Uterus (tissue), 3 donors: ENCODE measurements at regions not wholly inside any gene's neighbourhood (a gene's known extent, or its start where the extent isn't known, plus 50 kb on each side); places are given as distances from the start of the nearest gene placed in this dataset.

ENCODE experiments used
- DNase-seq, 2 donors: peaks; one replicate each; pipeline ENCODE4 v3.0.0-alpha.2; 2019 to 2020
- H3K27ac ChIP-seq, 2 donors: fragments of 200-600 bp; sonication (generic); 1 replicate in 1 of 2; 2 replicates in 1 of 2; pipeline ENCODE4 v1.5.1; 2016 to 2018
- H3K27me3 ChIP-seq, 2 donors: fragments of 200-600 bp; sonication (generic); one replicate each; pipeline ENCODE4 v1.5.1; 2018 to 2019; ENCODE audit warnings: control low read depth in 1 of 2
- H3K36me3 ChIP-seq, 2 donors: fragments of 200-600 bp; sonication (generic); one replicate each; pipeline ENCODE4 v1.5.1; 2019; ENCODE audit warnings: control low read depth in 1 of 2
- H3K4me1 ChIP-seq, 2 donors: fragments of 200-600 bp; sonication (generic); one replicate each; pipeline ENCODE4 v1.5.1; 2018 to 2019; ENCODE audit warnings: control low read depth in 1 of 2
- H3K4me3 ChIP-seq, 2 donors: fragments of 200-600 bp; sonication (generic); 1 replicate in 1 of 2; 2 replicates in 1 of 2; pipeline ENCODE4 v1.5.1; 2018 to 2019; ENCODE audit warnings: mild to moderate bottlenecking in 1 of 2
- H3K9me3 ChIP-seq, 2 donors: fragments of 200-600 bp; sonication (generic); one replicate each; pipeline ENCODE4 v1.5.1; 2019; ENCODE audit warnings: control low read depth in 1 of 2
- POLR2A ChIP-seq, 2 donors: fragments of 450-650 bp; IDR thresholded peaks; one replicate each; pipeline ENCODE4 v1.6.1; 2016; ENCODE audit warnings: antibody characterized with exemption in 2 of 2, mild to moderate bottlenecking in 1 of 2, moderate library complexity in 1 of 2
- intact Hi-C: fragments of 100-400 bp; cut with DNase I; formaldehyde crosslinking; loops from one replicate; pipeline ENCODE4 v1.15.1; 2023; ENCODE audit warnings: low total_unique reads
- TF ChIP-seq, protein P1 (sequence below), 4 experiments: fragments of 200-600 bp in 2 of 4; fragments of 450-650 bp in 2 of 4; sonication (generic) in 2 of 4; IDR thresholded peaks; one replicate each; pipeline ENCODE4 v1.5.1; 2016 to 2019; ENCODE audit warnings: antibody characterized with exemption in 4 of 4, mild to moderate bottlenecking in 2 of 4, moderate library complexity in 1 of 4
- donor health status: DM: yes; HTN: yes; CAD: no.

DNA sequence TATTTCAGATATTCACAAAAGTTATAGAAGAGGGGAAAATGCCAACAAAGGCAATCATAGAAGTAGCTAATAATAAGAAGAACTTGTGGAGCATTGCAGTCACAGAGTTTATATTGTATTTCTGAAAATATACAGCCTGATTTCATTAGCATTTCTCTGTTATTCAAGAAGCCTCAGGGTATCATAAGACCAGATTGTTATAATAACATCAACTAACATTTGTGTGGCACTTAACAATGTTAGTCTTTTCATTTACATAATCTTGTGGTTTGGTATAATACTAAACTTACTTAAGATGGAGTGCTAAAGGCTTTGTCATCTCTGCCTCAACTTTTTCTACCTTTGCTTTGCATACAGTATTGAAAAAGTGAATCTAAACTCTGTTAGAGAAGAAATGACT lies 61.6 kb upstream of the TACR1 start:
- Histone ChIP-seq H3K27me3 (no peaks in the 10 kb centered on the region), H3K27ac (no peak overlapping the region), H3K4me1 (no peaks in the 10 kb centered on the region), H3K4me3 (no peak overlapping the region), H3K9me3 (peaks cover 0 to 3% of the 10 kb centered on the region in 2 donors), H3K36me3 (no peaks in the 10 kb centered on the region)
- intact Hi-C loops: no loop called here
- TF ChIP-seq, protein P1, sequence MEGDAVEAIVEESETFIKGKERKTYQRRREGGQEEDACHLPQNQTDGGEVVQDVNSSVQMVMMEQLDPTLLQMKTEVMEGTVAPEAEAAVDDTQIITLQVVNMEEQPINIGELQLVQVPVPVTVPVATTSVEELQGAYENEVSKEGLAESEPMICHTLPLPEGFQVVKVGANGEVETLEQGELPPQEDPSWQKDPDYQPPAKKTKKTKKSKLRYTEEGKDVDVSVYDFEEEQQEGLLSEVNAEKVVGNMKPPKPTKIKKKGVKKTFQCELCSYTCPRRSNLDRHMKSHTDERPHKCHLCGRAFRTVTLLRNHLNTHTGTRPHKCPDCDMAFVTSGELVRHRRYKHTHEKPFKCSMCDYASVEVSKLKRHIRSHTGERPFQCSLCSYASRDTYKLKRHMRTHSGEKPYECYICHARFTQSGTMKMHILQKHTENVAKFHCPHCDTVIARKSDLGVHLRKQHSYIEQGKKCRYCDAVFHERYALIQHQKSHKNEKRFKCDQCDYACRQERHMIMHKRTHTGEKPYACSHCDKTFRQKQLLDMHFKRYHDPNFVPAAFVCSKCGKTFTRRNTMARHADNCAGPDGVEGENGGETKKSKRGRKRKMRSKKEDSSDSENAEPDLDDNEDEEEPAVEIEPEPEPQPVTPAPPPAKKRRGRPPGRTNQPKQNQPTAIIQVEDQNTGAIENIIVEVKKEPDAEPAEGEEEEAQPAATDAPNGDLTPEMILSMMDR (IDR thresholded peaks at IDR 0.05): no peak
- DNase-seq: no peak

DNA sequence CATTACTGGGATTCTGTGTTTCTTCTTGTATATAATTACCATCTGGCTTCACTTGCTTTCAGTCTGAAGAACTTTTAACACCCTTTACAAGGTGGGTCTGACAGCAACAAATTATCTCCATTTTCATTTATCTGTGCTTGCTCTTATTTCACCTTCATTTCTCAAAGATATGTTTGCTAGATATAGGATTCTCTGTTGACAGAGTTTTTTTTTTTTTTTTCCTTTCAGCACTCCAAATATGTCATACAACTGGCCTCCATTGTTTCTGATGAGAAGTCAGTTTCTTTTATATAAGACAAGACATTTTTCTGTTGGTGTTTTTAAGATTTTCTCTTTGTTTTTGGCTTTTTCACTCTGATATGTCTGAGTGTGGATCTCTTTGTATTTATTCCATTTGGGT lies 59.3 kb upstream of the TACR1 start:
- no peaks in the 10 kb centered on the region for H3K27me3 ChIP-seq
- peaks cover 0 to 3% of the 10 kb centered on the region in 2 donors for H3K9me3 ChIP-seq
- intact Hi-C loops: no loop called here

DNA sequence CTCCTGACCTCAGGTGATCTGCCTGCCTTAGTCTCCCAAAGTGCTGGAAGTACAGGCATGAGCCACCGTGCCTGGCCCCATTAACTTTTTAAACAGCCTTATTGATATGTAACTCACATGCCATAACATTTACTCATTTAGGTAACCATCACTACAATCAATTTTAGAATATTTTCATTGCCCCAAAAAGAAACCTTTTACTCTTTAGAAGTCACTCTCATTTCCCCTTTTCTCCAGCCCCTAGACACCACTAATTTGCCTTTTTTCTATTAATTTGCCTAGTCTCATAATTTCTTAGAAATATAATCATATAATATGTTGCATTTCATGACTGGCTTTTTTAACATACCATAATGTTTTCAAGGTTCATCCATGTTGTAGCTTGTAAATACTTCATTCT lies 57.2 kb upstream of the TACR1 start:
- peaks cover 0 to 3% of the 10 kb centered on the region in 2 donors for H3K9me3 ChIP-seq
- H3K27ac ChIP-seq: no peak overlapping the region
- intact Hi-C loops: no loop called here
- no peaks in the 10 kb centered on the region for H3K36me3 ChIP-seq
- no peak for TF ChIP-seq POLR2A (IDR thresholded peaks at IDR 0.05)
- TF ChIP-seq, protein P1 (IDR thresholded peaks at IDR 0.05): no peak
- no peak overlapping the region for H3K4me3 ChIP-seq
- no peak for DNase-seq
- H3K4me1 ChIP-seq: no peaks in the 10 kb centered on the region
- H3K27me3 ChIP-seq: no peaks in the 10 kb centered on the region

More for the DNA sequence above, 59.3 kb upstream of the TACR1 start:
- no peak overlapping the region for H3K27ac ChIP-seq
- no peak for TF ChIP-seq POLR2A (IDR thresholded peaks at IDR 0.05)
- TF ChIP-seq, protein P1 (IDR thresholded peaks at IDR 0.05): no peak
- DNase-seq: no peak
- H3K4me3 ChIP-seq: no peak overlapping the region
- no peaks in the 10 kb centered on the region for H3K36me3 ChIP-seq
- H3K4me1 ChIP-seq: no peaks in the 10 kb centered on the region

DNA sequence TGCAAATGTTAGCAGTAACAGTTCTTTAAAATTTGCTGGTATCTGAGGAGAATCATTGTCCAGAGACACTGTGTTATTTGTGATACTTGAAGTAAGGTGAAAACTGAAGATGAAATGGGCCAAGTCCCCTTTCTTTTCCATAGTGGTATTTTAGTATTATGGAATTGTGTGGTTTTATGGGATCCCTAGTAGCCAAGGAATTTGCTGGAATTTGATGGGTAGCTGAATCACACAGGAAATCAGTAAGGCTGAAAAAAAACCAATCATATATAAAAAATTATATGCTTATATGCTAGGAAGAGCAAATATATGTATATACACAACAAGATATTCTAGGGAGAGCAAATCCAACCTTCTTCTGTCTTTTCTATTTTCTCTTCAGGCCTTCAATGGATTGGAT lies 54.2 kb upstream of the TACR1 start:
- no peak for DNase-seq
- TF ChIP-seq, protein P1 (IDR thresholded peaks at IDR 0.05): no peak
- no peak for TF ChIP-seq POLR2A (IDR thresholded peaks at IDR 0.05)
- Histone ChIP-seq H3K36me3 (no peaks in the 10 kb centered on the region), H3K4me3 (no peak overlapping the region), H3K27me3 (no peaks in the 10 kb centered on the region), H3K9me3 (no peaks in the 10 kb centered on the region), H3K4me1 (no peaks in the 10 kb centered on the region), H3K27ac (no peak overlapping the region)
- intact Hi-C loops: no loop called here

DNA sequence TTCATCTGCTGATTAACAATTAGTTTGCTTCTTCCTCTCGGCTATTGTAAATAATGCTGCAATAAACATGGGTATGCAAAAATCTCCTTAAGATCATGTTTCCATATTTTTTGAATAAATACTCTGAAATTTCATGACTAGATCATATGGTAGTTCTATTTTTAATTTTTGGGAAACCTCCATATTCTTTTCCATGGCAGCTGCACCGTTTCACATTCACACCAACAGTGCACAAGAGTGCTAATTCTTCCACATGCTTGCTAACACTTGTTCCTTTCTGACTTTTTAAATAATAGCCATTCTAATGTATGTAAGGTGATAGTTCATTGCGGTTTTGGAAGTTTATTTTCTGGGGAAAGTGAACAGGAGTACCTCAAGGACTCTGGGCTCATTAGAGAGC lies 52.6 kb upstream of the TACR1 start:
- Histone ChIP-seq H3K4me1 (no peaks in the 10 kb centered on the region), H3K4me3 (no peak overlapping the region), H3K27ac (no peak overlapping the region), H3K27me3 (no peaks in the 10 kb centered on the region), H3K9me3 (no peaks in the 10 kb centered on the region), H3K36me3 (no peaks in the 10 kb centered on the region)
- intact Hi-C loops: no loop called here
- no peak for DNase-seq
- TF ChIP-seq POLR2A (IDR thresholded peaks at IDR 0.05): no peak
- TF ChIP-seq, protein P1 (IDR thresholded peaks at IDR 0.05): no peak
